Cardiac fibroblast (primary cell): ENCODE measurements at regions not wholly inside any gene's neighbourhood (a gene's known extent, or its start where the extent isn't known, plus 50 kb on each side); places are given as distances from the start of the nearest gene placed in this dataset.
"Not testable (repeated sequence)": the region's sequence is repeated elsewhere in the genome, so short reads cannot be mapped to it uniquely, and the experiment has no call there.

Experiments used
- DNase-seq, 2 donors: peaks; one replicate each; pipeline versions ENCODE4 v3.0.0 to v3.0.0-alpha.2; 2010; ENCODE audit warnings: low read depth in 2 of 2
- H3K4me3 ChIP-seq, 2 donors: replicated peaks in 1 of 2; 1 replicate in 1 of 2; 2 replicates in 1 of 2; pipeline ENCODE4 v1.5.1; 2011; ENCODE audit warnings: low read depth in 2 of 2, low read length in 2 of 2, mild to moderate bottlenecking in 2 of 2, moderate library complexity in 1 of 2
- CTCF ChIP-seq: IDR thresholded peaks from one replicate; pipeline ENCODE4 v1.5.1; 2011; ENCODE audit warnings: low read depth, mild to moderate bottlenecking, low read length, inconsistent platforms

DNA sequence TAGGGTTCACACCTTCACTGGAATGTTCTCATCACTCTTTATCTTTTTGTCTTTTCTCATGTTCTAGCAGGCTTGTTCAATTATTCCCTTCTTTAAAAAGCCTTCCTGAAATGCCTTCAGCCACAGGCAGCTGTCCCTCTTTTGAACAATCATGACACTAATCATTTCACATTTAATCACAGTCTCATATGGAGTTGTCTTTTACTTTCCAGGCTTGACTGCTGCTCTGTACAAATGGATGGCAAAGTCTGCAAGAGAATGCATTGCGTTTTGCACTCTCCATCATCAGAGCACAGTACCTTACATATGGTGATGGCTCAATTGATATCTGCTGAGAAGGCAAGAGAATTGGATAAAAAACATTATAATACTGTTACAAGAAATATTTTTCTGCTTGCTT is 529.8 kb downstream of the DIPK2A start:
- no peak for TF ChIP-seq CTCF

GRCh38 chr3:144502402-144502801 is 530.8 kb downstream of the DIPK2A start:
- no peak overlapping the region for H3K4me3 ChIP-seq
- TF ChIP-seq CTCF: no peak
- DNase-seq: no peak

More for the DNA sequence above, 529.8 kb downstream of the DIPK2A start:
- DNase-seq: no peak
- no peak overlapping the region for H3K4me3 ChIP-seq

- not testable (repeated sequence) for H3K4me3 ChIP-seq, DNase-seq
These were observed 534.8 kb downstream of the DIPK2A start for GRCh38 chr3:144506375-144506774.

DNA sequence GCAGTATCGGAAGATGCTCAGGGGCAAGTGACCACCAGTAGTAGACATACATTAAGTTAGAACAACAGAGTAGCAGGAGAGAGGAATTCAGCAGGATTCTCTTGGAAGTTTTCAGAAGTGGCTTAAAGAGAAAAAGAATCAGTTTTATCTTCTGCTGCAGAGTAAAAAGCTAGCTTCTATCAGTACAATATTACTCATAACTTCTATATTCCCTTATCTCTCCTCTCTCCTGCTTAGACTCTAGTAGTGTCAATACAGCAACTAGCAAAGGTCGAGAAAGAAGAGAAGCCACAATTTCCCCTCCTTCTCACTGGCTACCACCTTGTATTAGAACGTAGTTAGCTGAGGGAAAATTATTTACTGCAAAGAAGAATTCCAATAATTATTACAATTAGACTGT is 539.7 kb downstream of the DIPK2A start:
- no peak for DNase-seq
- TF ChIP-seq CTCF: no peak
- H3K4me3 ChIP-seq: no peak overlapping the region

DNA sequence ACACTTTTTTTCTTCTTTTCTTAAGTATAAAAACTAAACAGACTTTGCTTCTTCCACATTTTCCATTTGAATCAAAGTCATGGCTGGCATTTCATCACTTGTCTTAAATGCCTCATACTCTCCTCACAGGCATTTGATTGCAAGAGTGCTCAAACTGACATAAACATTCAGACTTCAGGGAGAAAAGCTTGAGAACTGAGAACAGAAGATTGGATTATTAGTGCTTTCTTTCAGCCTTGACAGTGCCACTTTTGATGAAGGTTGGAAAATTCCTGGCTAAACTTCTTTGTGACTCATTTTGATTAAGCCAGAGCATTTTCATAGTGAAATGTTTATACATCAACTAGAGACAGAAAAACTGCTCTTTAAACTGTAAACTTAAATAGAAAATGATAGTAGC is 544.4 kb downstream of the DIPK2A start:
- DNase-seq: no peak
- H3K4me3 ChIP-seq: no peak overlapping the region
- TF ChIP-seq CTCF: no peak

DNA sequence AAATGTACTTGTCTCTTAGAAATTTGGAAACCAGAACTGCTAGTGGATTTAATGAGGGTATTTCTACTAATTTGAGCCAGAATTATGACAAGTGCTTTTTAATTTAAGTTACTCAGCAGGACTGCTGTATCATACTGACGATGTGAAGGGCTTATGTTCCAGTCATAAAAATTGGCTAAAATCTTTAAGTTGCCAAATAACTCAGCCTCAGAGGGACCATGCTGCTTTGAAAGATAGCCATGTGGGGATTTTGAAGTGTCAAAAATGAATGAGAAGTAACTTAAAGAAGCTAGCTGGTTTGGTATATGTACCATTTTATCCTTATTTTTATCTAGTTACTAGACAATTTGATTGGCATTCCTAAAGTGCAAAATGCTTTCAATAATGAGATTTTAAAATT is 545.0 kb downstream of the DIPK2A start:
- DNase-seq: no peak
- H3K4me3 ChIP-seq: no peak overlapping the region
- no peak for TF ChIP-seq CTCF

DNA sequence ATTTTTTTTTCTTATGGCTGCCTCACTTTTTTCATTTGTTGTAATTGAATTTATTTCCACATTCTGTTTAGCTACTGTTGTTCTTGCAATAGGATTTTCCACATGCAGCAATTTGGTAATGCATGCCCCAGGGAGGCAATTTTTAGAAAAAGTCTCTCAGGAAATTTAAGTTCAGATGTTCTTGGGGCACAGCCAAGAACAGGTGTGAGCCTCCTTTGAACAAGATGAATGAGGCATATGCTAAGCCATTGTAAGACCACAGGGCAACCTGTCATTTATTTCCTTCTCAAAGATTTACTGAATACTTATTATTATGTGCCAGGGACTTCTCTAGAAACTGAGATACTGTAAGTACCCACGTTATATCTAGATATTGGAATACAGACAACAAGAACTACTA is 549.5 kb downstream of the DIPK2A start:
- no peak for DNase-seq
- TF ChIP-seq CTCF: no peak
- H3K4me3 ChIP-seq: no peak overlapping the region
